Thymus (tissue), 11 donors: ENCODE measurements at regions not wholly inside any gene's neighbourhood (a gene's known extent, or its start where the extent isn't known, plus 50 kb on each side); places are given as distances from the start of the nearest gene placed in this dataset.
"Not testable (repeated sequence)": the region's sequence is repeated elsewhere in the genome, so short reads cannot be mapped to it uniquely, and the experiment has no call there.

Source experiments
- DNase-seq, 9 donors: peaks; one replicate each; pipeline ENCODE4 v3.0.0-alpha.2; 2013; ENCODE audit warnings: low spot score in 9 of 9, low read depth in 6 of 9, missing footprints in 1 of 9
- H3K27ac ChIP-seq, 2 donors: one replicate each; pipeline ENCODE4 v1.5.1; 2013; ENCODE audit warnings: control low read depth in 1 of 2, low read depth in 1 of 2, low read length in 1 of 2, mild to moderate bottlenecking in 1 of 2, moderate library complexity in 1 of 2
- H3K27me3 ChIP-seq, 2 donors: one replicate each; pipeline ENCODE4 v1.5.1; 2013; ENCODE audit warnings: low read length in 1 of 2; ENCODE audit not compliant: control insufficient read depth in 2 of 2, insufficient read depth in 1 of 2
- H3K36me3 ChIP-seq, 2 donors: one replicate each; pipeline ENCODE4 v1.5.1; 2013; ENCODE audit warnings: low read length in 1 of 2, mild to moderate bottlenecking in 1 of 2, moderate library complexity in 1 of 2; ENCODE audit not compliant: control insufficient read depth in 2 of 2, insufficient read depth in 2 of 2
- H3K4me1 ChIP-seq, 2 donors: one replicate each; pipeline ENCODE4 v1.5.1; 2013; ENCODE audit warnings: low read length in 2 of 2; ENCODE audit not compliant: control insufficient read depth in 2 of 2, insufficient read depth in 2 of 2
- H3K4me3 ChIP-seq, 2 donors: one replicate each; pipeline ENCODE4 v1.5.1; 2013; ENCODE audit warnings: low read length in 2 of 2, control low read depth in 1 of 2, mild to moderate bottlenecking in 1 of 2
- H3K9me3 ChIP-seq, 2 donors: one replicate each; pipeline ENCODE4 v1.5.1; 2013; ENCODE audit warnings: low read length in 1 of 2, mild to moderate bottlenecking in 1 of 2; ENCODE audit not compliant: control insufficient read depth in 2 of 2, insufficient read depth in 1 of 2
- WGBS: extraction: QIAGEN DNeasy Blood & Tissue Kit; methylation state at CpG from one replicate; pipeline ENCODE4 v1.1.7; 2013; 5-methylcytosine and 5-hydroxymethylcytosine counted together
- donor health status: healthy.

- DNase-seq = no peak
- Histone ChIP-seq H3K9me3 (no peaks in the 10 kb centered on the region), H3K36me3 (no peaks in the 10 kb centered on the region), H3K4me3 (no peak overlapping the region), H3K27ac (no peak overlapping the region), H3K27me3 (no peaks in the 10 kb centered on the region), H3K4me1 (no peaks in the 10 kb centered on the region)
Observed at GRCh38 chr2:34806891-34807290, 1207.8 kb upstream of the FAM98A start.

GRCh38 chr2:34806396-34806795 lies 1207.3 kb upstream of the FAM98A start:
- Histone ChIP-seq H3K27ac (no peak overlapping the region), H3K4me3 (no peak overlapping the region), H3K36me3 (no peaks in the 10 kb centered on the region), H3K4me1 (no peaks in the 10 kb centered on the region), H3K27me3 (no peaks in the 10 kb centered on the region), H3K9me3 (no peaks in the 10 kb centered on the region)
- no peak for DNase-seq
- WGBS = 94% methylated on average over 3 of the region's 3 CpGs

GRCh38 chr2:34799556-34799955 lies 1200.5 kb upstream of the FAM98A start:
- no peak overlapping the region for H3K27ac ChIP-seq
- H3K4me3 ChIP-seq = no peak overlapping the region
- no peaks in the 10 kb centered on the region for H3K36me3 ChIP-seq
- no peaks in the 10 kb centered on the region for H3K4me1 ChIP-seq
- no peaks in the 10 kb centered on the region for H3K9me3 ChIP-seq
- no peaks in the 10 kb centered on the region for H3K27me3 ChIP-seq
- DNase-seq = no peak

GRCh38 chr2:34795586-34795985 lies 1196.5 kb upstream of the FAM98A start:
- not testable (repeated sequence) for H3K36me3 ChIP-seq, H3K4me3 ChIP-seq, H3K9me3 ChIP-seq, DNase-seq, H3K27ac ChIP-seq, H3K27me3 ChIP-seq, H3K4me1 ChIP-seq
- WGBS = 92% methylated on average over 5 of the region's 5 CpGs

GRCh38 chr2:34789169-34789568 lies 1190.1 kb upstream of the FAM98A start:
- Histone ChIP-seq H3K27ac (no peak overlapping the region), H3K4me3 (no peak overlapping the region), H3K9me3 (peaks cover 0 to 3% of the 10 kb centered on the region in 2 donors), H3K4me1 (no peaks in the 10 kb centered on the region), H3K27me3 (no peaks in the 10 kb centered on the region), H3K36me3 (no peaks in the 10 kb centered on the region)
- 95% methylated on average over 4 of the region's 4 CpGs for WGBS
- no peak for DNase-seq

- no peaks in the 10 kb centered on the region for H3K4me1 ChIP-seq
- H3K27ac ChIP-seq = no peak overlapping the region
- H3K4me3 ChIP-seq = no peak overlapping the region
- peaks cover 0 to 3% of the 10 kb centered on the region in 2 donors for H3K9me3 ChIP-seq
- DNase-seq = no peak
- H3K36me3 ChIP-seq = no peaks in the 10 kb centered on the region
- H3K27me3 ChIP-seq = no peaks in the 10 kb centered on the region
Observed at GRCh38 chr2:34787341-34787740, 1188.2 kb upstream of the FAM98A start.

- no peaks in the 10 kb centered on the region for H3K4me1 ChIP-seq
- H3K4me3 ChIP-seq = no peak overlapping the region
- no peaks in the 10 kb centered on the region for H3K9me3 ChIP-seq
- no peak overlapping the region for H3K27ac ChIP-seq
- H3K27me3 ChIP-seq = no peaks in the 10 kb centered on the region
- WGBS = 93% methylated on average over 3 of the region's 3 CpGs
- no peak for DNase-seq
- H3K36me3 ChIP-seq = no peaks in the 10 kb centered on the region
Observed at GRCh38 chr2:34785206-34785785, 1186.2 kb upstream of the FAM98A start.

- no peak overlapping the region for H3K27ac ChIP-seq
- H3K9me3 ChIP-seq = no peaks in the 10 kb centered on the region
- no peaks in the 10 kb centered on the region for H3K4me1 ChIP-seq
- H3K4me3 ChIP-seq = no peak overlapping the region
- H3K27me3 ChIP-seq = no peaks in the 10 kb centered on the region
- 97% methylated on average over 1 of the region's 1 CpG for WGBS
- no peaks in the 10 kb centered on the region for H3K36me3 ChIP-seq
- DNase-seq = no peak
Observed at GRCh38 chr2:34784701-34785100, 1185.6 kb upstream of the FAM98A start.

GRCh38 chr2:34750742-34751141 lies 1151.6 kb upstream of the FAM98A start:
- H3K9me3 ChIP-seq, H3K27ac ChIP-seq, H3K4me3 ChIP-seq, H3K4me1 ChIP-seq, H3K36me3 ChIP-seq, DNase-seq, H3K27me3 ChIP-seq: not testable (repeated sequence)
- 96% methylated on average over 7 of the region's 7 CpGs for WGBS

GRCh38 chr2:34747643-34748042 lies 1148.5 kb upstream of the FAM98A start:
- Histone ChIP-seq H3K9me3 (no peaks in the 10 kb centered on the region), H3K4me1 (no peaks in the 10 kb centered on the region), H3K27ac (no peak overlapping the region), H3K4me3 (no peak overlapping the region), H3K27me3 (no peaks in the 10 kb centered on the region), H3K36me3 (no peaks in the 10 kb centered on the region)
- 72% methylated on average over 3 of the region's 3 CpGs for WGBS
- DNase-seq = no peak
